ENCODE measurements at regions not wholly inside any gene's neighbourhood (a gene's known extent, or its start where the extent isn't known, plus 50 kb on each side); places are given as distances from the start of the nearest gene placed in this dataset.
A peak's percentile ranks its signal among the peaks of the same experiment; 100 is the strongest.

DNA sequence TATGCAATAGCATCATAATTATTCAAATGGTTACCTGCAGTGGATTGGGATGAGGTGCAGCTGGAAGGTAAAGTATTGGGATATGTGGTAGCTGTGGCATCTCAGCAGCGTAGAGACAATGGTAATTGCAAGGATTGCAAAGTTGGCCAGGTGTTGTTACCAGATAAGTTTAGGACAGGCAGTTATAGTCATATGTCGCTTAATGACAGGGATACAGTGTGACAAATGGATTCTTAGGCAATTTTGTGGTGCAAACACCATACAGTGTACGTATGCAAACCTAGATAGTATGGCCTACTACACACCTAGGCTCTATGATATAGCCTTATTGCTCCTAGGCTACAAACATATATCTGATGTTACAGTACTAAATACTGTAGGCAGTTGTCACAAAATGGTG, 163.5 kb upstream of the LYZL2 start:
- DNase-seq (ENCODE audit: low read depth, low spot score): no peak

DNA sequence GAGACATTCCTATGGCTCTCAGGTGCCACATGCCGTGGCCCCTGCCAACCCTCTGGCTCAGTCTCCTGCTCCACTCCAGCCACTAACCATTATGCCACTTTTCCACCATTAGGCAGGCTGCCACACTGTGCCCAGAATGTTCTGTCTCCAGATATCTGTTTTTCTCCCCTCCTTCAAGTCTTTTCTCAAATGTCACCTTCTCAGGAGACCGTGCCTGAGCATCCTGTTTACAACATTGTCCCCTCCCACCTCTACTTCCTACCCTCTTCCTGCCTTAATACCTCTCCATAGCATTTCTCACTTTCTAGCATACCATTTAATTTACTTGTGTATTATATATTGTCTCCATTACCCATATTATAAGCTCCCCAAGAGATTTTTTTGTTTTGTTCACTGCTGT, 162.5 kb upstream of the LYZL2 start:
- DNase-seq (ENCODE audit: low read depth, low spot score): no peak

DNA sequence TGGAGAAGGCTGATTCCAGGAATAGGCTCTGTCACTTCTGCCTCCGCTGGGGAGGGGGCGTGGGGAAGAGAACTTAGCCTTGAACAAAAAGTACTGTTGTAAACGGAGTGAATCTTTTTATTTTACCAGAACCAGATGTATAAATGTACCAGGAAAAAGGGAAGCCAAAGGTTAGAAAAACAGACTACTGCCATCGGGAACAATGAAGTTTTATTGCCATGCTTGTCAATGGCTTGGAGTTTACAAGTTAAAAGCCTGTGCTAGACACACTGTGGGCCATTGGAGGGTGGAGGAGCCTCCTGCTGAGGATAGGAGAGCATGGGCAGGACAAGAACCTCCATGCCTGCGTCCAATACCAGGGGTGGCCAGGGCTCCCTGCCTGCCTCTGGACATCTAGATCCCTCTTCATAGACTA, 161.7 kb upstream of the LYZL2 start:
- DNase-seq (ENCODE audit: low read depth, low spot score): no peak

- DNase-seq (ENCODE audit: low read depth, low spot score): no peak
Observed at GRCh38 chr10:30789806-30790205, 160.3 kb upstream of the LYZL2 start.

- DNase-seq (ENCODE audit: low read depth, low spot score): no peak
Observed at GRCh38 chr10:30788307-30788706, 158.8 kb upstream of the LYZL2 start.

- DNase-seq (ENCODE audit: low read depth, low spot score): no peak
Observed at GRCh38 chr10:30786906-30787305, 157.4 kb upstream of the LYZL2 start.

DNA sequence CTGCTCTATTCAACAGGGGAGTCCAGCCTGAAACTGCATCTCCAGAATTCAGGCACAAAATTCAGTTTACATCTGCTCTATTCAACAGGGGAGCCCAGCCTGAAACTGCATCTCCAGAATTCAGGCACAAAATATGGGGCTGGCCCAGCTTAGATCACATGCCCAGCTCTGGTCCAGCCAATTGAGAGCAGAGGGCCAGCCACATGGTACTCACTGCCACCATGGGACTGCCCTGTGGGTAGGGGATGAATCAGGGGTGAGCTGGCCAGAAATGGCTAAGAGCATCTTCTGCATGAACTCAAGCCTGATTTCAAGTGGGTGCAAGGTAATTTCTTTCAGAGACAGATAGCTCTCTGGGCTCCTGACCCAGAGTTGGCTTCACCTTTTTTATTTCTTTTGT, 156.6 kb upstream of the LYZL2 start:
- DNase-seq (ENCODE audit: low read depth, low spot score): no peak

DNA sequence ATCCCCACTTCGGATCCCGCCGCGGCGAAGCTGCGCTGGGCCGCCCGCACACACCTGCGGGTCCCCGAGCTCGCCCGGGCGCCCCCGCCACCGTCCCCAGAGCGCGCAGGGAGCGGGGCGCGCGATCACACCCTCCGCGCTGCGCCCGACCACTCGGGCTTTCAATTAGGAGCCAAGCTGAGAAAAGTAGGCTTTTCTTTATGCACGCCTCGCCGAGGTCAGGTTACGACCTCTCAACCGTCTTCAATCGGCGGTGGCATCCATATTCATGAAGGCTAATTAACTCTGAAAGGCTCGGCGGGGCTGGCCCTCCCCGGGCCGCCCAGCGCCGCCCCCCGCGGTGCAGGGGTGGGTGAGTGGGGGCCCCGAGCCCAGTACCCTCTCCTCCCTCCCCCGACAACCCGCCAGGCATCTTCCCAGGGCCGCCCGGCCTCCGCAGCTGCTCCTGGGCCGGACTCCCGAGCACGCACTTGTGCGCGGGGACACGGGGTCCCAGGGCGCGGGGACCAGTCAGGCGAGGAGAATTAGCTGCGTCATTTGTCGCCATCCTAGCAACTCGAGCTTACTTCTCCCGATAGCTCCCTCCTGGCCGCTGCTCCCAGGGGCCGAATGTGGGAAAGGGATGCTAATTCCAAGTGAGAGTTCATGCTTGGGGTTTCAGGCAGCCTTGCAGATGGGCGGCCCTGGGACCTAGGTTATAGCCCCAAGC, 155.5 kb upstream of the LYZL2 start:
- no peak for DNase-seq (ENCODE audit: low read depth, low spot score)

GRCh38 chr10:30784524-30784896, 155.0 kb upstream of the LYZL2 start:
- DNase-seq (ENCODE audit: low read depth, low spot score): no peak

DNA sequence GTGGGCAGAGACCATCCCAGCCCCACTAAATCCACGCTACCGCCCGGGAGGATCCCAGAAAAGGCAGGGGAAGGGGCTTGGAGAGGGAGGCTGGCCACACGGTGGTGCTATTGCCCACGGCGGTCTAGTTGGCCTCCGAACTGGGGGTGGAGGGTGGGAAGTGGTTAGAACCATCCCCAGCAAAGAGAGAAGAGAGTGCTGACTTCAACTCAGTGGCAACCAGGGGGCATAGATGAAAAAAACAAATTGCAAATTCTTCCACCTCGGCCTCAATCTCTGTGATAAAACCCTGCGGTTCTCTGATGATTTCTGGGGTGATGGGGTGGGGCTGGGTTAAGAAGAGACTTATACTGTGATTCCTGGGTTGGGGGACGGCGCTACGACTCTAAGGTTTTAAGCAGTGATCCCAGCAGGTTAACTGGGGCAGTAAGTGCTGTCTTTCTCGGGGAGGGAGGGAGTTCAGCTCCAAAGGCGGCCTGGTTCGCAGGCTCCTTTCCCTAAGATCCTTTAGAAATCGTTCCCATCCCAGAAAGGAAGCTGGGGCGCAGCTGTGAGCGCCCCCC, 154.5 kb upstream of the LYZL2 start:
- peak; percentile 70 for DNase-seq (ENCODE audit: low read depth, low spot score)

DNA sequence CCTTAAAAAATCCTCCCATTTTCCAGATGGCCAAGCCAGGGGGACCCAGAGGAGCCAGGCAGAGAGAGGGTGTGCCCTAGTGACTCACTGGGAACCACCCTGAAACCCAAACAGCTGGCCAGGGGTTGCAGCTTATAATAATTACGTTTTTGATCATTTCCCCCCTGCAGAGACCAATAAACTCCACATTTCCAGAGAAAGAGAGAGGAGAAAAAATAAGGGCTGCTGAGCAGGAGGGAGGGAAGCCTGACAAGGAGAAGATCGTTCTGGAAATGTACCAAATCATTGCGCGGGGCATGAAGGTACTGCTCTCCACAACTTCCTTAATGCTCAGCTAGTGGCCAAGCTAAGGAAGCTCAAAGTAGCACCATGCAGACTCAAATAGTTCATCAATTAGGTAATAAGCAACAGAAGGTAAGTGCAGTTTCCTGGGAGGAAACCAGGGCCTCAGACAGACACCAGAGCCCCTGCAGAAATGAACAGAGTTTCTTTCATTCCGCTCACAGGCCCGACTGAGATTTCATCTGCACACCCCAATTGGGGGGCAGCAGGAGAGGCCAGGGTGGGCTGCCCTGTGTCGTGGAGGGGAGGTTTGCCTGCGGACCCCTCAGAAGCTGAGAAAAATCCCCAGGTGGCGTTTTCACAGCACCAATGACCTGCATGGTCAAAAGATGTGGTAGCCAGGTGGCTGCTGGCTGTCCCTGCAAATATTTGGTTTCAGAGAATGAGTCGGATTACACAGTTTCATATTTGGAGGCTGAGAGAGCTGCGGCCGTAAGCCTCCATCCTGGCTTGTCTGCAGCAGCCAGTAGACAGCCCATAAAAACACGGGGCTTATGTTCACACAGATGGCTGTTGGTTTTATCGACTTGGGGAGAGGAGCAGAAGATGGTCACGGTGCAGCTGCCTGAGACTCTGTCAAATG, 153.2 kb upstream of the LYZL2 start:
- DNase-seq (ENCODE audit: low read depth, low spot score): no peak

- DNase-seq (ENCODE audit: low read depth, low spot score): no peak
Observed at GRCh38 chr10:30782157-30782536, 152.6 kb upstream of the LYZL2 start.

GRCh38 chr10:30781670-30782121, 152.1 kb upstream of the LYZL2 start:
- DNase-seq (ENCODE audit: low read depth, low spot score): no peak

- DNase-seq (ENCODE audit: low read depth, low spot score): no peak
Observed at GRCh38 chr10:30778769-30779168, 149.2 kb upstream of the LYZL2 start.

- DNase-seq (ENCODE audit: low read depth, low spot score): no peak
Observed at GRCh38 chr10:30775779-30776591, 146.4 kb upstream of the LYZL2 start.

DNA sequence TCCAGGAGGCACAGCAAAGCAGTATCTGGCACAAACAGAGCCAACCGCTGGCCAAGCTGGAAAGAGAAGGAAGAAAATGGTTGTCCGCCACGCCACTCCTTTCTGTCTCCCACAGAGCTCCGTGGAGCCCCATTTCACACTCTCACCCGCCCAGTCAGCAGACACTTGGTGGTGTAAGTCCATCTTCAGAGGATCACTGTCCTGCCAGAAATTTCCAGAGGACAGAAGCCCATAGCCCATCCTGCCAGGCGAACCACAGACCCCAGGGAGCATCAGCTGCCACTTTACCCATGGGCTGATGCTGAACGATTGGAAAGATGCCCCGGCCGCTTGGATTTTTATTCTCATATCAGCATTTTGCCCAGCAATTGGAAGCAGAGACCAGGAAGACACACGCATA, 144.7 kb upstream of the LYZL2 start:
- DNase-seq (ENCODE audit: low read depth, low spot score): no peak

DNA sequence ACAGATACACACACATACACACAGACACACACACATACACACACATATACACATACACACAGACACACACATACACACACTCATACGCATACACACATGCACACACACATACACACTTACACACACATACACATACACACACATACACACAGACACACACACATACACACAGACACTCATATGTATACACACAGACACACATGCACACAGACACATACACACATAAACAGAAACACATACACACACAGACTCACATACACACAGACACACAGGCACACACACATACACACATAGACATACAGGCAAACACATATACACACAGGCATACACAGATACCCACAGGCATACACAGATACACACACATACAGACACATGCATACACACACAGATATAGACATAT, 143.9 kb upstream of the LYZL2 start:
- DNase-seq (ENCODE audit: low read depth, low spot score): no peak

DNA sequence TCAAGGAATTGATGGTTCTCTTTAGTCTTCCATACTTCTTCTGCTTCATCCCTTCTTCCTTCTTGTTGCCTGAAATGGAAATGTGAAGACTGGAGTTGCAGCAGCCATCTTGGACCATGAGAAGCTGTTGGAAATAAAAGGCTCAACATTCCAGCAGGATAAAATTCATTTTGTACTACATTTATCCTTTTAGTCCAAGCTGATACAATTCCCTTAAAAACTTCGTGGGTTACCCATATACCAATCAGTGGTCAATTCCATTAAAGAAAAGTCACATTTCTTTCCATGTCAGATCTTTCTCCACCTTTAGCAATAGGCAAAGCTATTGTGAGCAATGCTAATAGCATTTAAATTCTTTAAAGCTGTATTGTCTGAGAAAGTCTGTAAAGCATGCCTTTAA, 141.3 kb upstream of the LYZL2 start:
- DNase-seq (ENCODE audit: low read depth, low spot score): no peak

DNA sequence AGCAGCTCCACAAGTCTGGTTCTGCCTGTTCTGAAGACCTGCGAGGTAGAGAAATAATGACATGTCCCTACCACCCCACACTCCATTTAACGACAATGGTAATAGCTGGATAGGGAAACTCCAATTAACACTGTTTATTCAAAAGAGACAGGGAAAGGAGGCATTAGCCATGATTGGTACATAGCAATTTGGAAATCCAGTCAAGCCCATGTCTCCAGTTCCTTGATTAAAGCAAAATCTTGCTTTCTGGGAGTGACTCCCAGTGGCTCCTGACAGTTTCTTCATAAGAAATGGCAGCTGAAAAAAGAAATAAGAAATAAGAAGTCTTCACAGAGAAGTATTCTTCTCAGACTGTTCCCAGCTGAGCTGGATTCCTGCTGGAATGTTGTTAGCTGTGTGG, 140.7 kb upstream of the LYZL2 start:
- DNase-seq (ENCODE audit: low read depth, low spot score): no peak

DNA sequence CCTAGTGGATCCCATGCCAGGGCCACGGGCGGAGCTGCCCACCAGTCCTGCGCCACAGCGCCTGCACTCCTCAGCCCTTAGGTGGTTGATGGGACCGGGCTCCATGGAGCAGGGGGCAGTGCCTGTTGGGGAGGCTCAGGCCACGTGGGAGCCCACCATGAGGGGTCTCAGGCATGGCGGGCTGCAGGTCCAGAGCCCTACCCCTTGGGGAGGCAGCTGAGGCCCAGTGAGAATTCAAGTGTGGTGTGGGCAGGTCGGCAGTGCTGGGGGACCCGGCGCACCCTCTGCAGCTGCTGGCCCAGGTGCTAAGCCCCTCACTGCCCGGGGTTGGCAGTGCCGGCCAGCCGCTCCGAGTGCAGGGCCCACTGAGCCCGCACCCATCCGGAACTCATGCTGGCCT, 139.8 kb upstream of the LYZL2 start:
- no peak for DNase-seq (ENCODE audit: low read depth, low spot score)

DNA sequence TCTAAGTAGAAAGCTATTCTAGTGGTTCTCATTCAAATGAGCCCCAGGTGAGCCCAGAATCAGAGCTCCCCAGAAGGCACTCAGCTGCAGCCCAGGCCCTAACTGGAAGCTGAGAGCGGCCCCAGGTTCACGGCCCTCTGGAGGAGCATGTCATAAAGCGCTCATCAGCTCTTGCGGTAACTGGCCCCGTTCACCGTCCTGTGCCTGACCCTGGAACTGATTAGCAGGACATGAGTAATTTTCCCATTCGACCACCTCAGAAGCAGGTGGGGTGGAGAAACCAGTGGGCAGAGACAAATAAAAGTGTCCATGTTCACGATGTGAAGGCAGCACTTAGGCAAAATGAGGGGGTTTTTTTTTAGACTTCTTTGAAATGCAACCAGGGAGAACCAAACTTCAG, 136.1 kb upstream of the LYZL2 start:
- no peak for DNase-seq (ENCODE audit: low read depth, low spot score)

Measured in brain pericyte (primary cell).